ENCODE measurements at regions not wholly inside any gene's neighbourhood (a gene's known extent, or its start where the extent isn't known, plus 50 kb on each side); places are given as distances from the start of the nearest gene placed in this dataset.

DNA sequence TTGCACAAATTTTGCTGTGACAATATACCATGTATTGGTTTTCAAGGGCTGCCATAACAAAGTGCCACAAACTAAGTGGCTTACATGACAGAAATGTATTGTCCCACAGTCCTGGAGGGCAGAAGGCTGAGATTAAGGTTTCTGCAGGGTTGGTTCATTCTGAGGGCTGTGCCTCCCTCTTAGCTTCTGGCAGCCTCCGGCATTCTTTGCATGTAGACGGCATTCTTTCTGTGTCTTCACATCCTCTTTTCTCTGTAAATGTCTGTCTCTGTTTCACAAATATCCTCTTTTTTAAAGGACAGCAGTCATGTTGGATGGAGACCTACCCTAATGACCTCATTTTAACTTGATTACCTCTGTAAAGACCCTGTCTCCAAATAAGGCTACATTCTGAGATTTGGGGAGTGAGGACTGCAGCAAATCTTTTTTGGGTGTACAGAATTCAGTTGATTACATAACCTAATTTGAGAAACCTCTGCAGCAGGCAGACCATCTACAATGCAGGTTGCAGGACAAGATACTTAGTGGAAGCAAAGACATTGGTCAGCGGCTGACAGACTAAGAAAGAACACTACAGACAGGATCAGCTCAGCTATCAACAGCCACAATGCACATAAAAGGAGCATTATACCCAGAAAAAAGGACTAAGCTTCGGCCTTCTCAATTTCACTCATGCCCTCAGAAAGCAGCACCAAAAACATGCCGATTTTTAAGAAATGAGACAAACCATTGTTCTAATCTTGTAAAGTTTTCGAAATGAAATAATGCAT lies 84.6 kb upstream of the FAM3C start:
- intact Hi-C loops (cut with micrococcal nuclease) = no loop called here
- no peak for ATAC-seq
- DNase-seq = no peak

DNA sequence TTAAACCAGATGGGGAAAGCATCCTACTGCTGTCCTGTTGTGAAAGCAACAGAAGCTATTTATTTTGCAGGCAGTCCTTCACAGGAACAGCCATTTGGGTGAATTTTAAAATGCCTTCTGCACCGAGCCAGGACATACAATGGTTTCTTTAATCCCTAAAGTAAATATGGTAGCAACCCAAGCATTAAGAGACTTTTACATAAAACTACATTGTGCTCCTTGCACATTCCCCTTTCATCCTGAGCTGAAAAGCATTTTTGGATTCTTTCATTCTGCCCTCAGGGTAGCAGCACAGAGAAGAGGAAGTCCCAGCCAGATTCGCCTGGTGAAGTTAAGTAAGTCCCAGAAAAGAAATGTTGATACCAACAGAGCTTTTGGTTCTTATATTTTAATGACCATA lies 84.0 kb upstream of the FAM3C start:
- intact Hi-C loops (cut with micrococcal nuclease) = no loop called here
- DNase-seq (no peak), ATAC-seq (no peak)

DNA sequence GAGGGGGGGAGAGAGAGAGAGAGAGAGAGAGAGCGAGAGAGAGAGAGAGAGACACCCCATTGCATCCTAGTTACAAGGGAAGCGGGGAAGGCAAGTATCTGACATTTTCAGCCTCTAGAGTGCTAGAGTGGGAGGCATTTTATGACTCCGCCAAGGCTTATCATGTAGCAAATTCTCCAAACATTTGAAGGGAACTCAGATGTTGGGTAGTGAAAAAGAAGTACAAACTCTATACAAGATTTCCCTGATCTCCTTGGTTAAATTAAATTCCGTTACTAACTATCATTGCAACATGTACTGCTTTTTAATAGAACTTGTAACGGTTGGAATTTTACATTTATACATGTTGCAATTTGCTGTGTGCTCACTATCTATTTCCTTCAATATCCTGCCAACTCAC lies 83.4 kb upstream of the FAM3C start:
- ATAC-seq (no peak), DNase-seq (no peak)
- intact Hi-C loops (cut with micrococcal nuclease) = no loop called here

DNA sequence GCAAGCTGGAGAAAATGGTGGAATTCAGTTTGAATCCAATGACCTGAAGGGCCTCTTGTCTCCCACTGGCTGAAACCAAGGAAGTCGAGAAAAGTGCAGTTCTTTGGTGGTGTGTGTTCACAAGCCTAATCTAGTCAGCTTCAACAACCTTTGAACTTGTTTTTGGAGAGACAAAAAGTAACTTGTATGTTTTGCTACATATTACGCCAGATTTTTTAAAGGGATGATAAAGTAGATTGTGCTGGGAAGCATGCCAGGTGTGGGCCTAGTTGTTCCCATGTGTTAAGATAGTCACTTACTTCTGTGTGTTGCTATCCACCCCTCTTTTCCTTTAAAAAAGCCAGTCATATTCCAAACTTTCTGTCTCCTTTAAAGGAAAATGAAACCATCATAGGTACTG lies 79.7 kb upstream of the FAM3C start:
- ATAC-seq (peak; percentile 38), DNase-seq (peak; percentile 41)
- intact Hi-C loops (cut with micrococcal nuclease) = no loop called here

DNA sequence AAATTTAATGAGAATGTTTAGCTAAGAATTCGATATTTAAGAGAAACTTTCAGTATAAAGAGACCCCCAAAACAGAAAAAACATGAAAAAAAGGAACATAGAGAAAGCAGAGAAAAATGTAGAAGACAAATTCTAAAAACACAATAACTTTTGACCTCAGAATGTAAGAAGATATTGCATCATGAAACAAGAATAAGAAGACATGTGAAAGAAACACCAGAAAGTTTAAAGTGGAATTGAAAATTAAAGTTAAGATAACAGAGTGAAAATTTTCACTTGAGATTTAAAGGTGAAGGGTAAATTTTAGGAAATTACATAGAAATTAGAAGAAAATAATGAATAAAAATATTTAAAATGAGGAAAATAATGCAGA lies 78.2 kb upstream of the FAM3C start:
- intact Hi-C loops (cut with micrococcal nuclease) = no loop called here
- DNase-seq (no peak), ATAC-seq (no peak)

DNA sequence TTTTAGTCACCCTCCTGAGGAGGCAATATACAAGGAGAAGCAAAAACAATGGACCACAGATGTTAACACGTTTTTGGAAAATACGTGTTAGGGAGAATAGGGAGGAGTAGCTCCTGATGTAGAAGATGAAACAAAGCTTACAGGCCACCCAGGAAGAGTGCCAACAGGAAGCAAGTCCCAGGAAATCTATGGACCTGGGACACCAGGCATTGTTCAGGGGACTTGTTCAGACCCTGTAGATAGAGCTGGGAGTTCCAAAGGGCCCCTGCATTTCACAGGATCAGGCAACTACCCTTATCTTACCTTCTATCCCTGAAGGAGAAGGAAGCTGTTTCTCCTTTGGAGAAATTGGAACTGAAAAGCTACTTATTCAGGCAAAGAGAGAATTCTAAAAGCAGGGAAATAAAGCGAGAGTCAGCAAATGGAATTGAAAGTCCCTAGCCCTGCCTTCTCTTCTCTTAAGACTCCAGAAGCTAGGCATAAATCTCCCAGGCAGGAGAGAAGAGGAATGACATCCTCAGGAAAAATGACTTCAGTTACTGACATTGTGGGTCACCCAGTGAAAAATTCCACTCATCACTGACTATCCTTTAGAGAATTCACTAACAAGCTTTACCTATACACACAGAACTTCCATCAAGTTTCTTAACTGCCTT lies 77.7 kb upstream of the FAM3C start:
- no peak for ATAC-seq
- intact Hi-C loops (cut with micrococcal nuclease) = no loop called here
- DNase-seq = no peak

DNA sequence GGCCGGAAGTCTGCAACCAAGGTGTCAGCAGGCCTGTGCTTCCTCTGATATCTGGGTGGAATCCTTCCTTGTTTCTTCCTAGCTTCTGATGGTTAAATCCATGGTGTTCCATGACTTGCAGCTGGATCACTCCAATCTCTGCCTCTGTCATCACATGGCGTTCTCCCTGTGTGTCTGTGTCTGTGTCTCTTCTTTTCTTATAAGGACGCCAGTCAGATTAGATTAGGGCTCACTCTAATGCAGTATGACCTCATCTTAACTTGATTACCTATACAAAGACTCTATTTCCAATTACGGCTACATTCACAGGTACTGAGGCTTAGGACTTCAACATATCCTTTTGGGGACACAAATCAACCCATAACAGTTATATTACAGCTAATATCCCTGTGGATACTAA lies 70.3 kb upstream of the FAM3C start:
- no peak for ATAC-seq
- no peak for DNase-seq
- intact Hi-C loops (cut with micrococcal nuclease) = no loop called here

DNA sequence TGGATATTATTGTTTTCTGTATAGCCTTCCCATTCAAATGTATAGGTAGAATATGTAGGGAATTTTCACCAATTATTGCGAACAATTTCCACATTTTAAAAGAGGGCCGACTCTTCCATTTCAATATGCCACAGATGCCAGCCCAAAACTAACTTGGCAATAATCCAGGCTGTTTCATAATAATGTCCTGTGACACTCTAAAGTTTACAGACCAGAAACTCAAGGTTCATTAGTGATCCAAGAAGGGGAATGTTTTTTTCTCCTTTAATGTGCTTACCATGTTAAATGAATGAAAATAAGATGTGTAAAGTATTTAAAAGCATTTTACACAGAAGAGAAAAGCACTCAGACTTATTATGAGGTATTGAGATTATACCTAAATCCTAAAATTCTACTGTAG lies 63.0 kb upstream of the FAM3C start:
- DNase-seq (no peak), ATAC-seq (no peak)
- intact Hi-C loops (cut with micrococcal nuclease) = no loop called here

DNA sequence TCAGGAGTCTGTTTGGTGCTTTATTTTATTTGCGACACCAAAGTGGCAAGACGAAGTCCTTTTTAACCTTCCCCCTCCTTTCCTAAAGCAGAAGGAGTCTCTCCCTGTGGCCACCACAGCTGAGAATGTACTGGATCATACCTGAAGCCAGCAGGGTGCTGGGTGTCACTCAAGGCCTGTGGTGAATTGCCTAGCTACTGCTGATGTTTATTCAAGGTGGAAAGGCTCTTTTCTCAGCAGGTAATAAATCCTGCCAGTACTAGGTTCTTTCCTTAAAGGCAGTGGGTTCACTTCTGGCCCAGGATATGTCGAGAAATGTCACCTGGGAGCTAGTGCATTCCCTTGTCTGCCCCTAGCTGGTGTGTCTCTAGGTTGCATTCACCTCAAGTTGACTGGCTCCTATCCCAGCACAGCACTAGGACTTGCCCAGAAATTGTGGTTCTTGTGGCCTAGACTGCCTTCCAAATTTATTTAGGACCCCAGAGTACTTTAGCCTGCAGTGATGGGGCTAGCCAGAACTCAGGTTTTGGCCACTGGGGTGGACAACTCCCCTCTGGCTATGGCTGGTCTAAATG lies 60.8 kb upstream of the FAM3C start:
- ATAC-seq (no peak), DNase-seq (no peak)
- intact Hi-C loops (cut with micrococcal nuclease) = no loop called here

DNA sequence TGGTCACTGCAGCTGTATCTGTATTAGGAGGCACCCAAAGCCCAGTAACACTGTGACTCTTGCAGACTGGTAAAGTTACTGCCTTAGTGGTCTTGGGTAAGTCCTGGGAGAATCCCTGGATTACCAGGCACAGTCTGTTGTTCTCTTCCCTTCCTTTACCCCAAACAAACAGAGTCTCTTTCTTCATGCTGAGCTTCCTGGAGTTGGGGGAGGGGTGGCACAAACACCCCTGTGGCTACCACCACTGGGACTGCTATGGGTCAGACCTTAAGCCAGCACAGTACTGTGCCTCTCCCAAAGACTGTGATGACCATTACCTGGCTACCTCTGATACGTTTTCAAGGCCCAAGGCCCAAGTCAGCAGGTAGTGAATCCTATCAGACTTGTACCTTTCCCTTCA lies 59.9 kb upstream of the FAM3C start:
- ATAC-seq (no peak), DNase-seq (no peak)
- intact Hi-C loops (cut with micrococcal nuclease) = no loop called here

DNA sequence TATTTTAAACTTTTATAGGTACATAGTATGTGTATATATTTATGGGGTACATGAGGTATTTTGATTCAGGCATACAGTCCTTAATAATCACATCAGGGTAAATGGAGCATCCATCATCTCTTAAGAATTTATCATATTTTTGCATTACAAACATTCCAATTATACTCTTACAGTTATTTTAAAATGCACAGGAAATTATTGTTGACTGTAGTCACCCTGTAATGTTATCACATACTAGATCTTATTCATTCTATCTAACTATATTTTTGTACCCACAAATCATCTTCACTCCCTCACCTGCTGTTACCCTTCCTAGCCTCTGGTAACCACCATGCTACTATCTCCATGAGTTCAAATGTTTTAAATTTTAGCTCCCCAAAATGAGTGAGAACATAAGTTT lies 56.3 kb upstream of the FAM3C start:
- intact Hi-C loops (cut with micrococcal nuclease) = no loop called here
- ATAC-seq (no peak), DNase-seq (no peak)

DNA sequence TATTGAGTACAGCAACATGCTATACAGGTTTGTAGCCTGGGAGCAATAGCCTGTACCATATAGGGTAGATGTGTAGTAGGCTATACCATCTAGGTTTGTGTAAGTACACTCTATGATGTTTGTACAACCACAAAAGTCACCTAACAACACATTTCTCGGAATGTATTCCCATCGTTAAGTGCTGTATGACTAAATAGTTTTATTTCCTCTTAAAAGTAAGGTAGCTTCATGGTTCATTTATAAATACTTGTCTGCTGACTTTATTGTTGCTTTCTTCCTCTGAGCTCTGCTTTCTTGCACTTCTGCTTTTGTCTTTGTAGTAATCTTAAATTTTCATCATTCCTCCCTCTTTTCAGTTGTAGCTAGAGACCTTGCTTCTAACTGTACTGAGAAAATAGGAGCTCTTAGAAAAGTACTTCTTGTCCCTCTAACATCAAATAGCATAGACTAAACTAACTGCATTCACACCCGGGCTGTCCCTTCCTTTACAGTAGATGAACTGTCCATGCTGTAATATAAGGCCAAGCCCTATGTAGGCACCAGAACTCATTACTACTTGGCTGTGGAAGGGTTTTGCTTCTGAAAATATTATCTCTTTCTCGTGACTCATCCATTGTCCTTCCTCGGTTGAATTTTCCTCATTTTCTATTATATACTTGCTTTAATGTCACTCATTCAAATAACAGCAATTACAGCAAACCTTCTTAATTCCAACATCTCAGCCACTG lies 55.4 kb upstream of the FAM3C start:
- ATAC-seq (no peak), DNase-seq (no peak)
- intact Hi-C loops (cut with micrococcal nuclease) = no loop called here

DNA sequence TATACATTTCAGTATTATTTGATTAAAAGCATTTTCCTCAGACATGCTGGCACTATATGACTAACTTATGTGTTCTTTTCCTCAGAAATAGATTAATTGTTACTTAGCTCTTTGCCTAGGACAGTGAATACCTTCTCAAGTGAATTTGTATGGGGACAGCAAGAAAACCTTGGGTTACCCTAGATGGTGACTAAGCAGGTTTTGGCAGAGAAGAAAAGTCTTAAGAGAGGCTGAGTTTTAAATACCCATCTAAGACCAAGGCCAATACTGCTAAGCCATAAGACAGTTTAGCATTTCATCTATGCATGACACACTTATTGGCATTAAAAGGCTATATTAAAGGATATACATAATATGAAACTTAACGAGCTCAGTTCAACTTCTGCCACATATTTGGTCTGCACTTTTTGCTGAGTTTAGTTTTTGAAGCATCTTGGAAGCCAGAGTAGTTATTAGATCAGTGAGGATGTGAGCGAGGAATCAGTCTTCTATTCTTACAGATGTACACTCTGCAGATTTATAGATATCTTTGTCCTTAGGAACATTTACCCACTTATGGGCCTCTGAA lies 54.6 kb upstream of the FAM3C start:
- intact Hi-C loops (cut with micrococcal nuclease) = no loop called here
- DNase-seq = no peak
- ATAC-seq = no peak

DNA sequence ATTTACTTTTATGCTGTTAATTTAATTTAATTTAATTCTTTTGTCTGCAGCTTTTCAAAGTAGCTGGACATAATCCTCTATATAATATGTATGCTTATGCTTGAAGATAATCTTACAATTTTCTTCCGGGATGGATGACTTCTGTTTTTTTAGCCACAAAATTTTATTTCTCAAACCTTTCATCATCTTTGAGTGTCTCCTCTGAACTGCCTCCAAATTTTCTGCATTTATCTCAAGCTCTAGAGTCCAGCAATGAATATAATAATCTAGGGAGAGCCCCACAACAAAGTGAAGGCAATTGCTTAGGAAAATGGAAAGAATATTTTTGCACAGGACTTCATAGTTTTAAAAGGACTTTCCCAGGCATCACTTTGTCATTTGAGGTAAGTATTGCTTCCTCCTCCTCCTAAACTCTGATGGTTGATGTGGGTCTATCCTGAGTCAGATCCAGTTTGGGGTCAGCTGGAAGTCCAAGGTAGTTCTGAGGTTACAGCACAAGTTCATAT lies 53.7 kb upstream of the FAM3C start:
- ATAC-seq = no peak
- DNase-seq = no peak
- intact Hi-C loops (cut with micrococcal nuclease) = no loop called here

DNA sequence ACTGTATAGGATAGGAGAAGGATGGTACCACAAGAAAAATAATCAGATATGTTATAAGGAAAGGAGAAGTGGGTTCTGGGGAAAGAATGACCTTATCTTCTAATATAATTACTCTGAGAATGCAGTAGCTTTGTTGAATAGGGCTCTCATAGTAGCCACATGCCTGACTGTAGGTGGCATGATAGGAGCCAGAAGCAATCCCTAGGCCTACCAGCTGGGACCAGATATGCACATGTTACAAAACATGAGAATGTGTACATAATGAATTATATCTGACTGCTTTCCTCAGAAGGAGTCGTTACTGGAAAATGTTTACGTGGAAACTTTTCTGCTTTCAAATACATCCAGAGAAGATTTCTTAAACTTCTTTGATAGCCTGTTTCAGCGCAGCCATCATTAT lies 53.2 kb upstream of the FAM3C start:
- DNase-seq = no peak
- no peak for ATAC-seq
- intact Hi-C loops (cut with micrococcal nuclease) = no loop called here

DNA sequence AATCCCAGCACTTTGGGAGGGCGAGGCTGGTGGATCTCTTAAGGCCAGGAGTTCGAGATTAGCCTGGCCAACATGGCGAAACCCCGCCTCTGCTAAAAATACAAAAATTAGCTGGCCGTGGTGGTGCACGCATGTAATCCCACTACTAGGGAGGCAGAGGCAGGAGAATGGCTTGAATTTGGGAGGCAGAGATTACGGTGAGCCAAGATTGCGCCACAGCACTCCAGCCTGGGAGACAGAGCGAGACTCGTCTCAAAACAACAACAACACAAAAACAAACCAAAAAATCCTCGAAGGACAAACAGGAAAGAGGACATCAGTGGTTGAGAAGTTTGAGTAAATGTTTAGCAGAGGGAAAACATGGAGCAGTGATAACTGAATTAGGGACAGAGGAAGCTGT lies 52.3 kb upstream of the FAM3C start:
- DNase-seq (no peak), ATAC-seq (no peak)
- intact Hi-C loops (cut with micrococcal nuclease) = no loop called here

DNA sequence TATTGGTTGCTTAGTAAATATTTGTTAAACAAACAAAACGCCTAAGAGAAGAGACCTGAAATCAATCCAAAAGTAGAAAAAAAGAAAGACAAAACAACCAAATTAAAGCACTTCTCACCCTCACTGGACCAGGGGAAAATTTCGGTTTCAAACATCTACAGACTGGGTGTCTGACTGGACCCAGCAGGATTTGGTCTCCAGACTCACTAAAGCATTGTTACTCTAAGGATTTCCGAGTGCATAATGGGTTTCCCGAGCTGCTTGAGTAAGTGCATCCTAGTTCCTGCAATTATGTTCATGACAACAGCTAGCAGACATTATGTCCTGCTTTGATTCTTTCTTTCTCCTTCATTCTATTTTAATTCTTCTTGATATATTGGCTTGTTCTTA lies 51.8 kb upstream of the FAM3C start:
- ATAC-seq (peak; percentile 70), DNase-seq (no peak)
- intact Hi-C loops (cut with micrococcal nuclease) = no loop called here

DNA sequence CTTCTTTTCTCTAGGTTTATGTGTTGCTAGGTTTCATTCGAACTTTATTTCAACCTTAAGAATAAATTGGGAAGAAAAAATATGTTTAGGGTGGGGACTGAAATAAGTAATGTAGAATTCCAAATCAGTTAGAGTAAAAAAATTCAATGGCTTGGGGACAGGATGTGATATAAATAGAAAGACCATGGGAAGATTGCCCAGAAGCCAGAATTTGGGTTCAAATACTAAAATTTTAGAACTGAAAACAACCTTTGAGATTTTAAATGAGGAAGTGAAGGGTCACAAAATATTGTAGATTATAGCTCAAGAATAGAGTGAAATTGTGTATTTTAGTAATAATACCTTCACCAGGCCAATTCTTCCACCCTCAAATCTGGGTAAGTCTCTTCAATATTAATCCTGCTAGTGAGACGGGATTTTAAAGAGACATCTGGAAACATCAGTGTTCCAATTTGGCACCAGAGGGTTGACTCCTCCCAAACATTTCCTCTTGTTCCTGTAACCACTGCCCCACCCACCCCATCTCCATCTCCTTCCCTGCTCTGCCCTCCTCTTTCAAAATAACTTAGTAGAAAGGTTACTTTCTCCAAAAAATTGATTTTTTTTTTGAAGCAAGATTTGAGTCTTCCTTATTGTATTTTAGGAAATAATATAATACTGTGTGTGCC lies 51.3 kb upstream of the FAM3C start:
- intact Hi-C loops (cut with micrococcal nuclease) = no loop called here
- peak; percentile 98 for ATAC-seq
- peak; percentile 40 for DNase-seq

DNA sequence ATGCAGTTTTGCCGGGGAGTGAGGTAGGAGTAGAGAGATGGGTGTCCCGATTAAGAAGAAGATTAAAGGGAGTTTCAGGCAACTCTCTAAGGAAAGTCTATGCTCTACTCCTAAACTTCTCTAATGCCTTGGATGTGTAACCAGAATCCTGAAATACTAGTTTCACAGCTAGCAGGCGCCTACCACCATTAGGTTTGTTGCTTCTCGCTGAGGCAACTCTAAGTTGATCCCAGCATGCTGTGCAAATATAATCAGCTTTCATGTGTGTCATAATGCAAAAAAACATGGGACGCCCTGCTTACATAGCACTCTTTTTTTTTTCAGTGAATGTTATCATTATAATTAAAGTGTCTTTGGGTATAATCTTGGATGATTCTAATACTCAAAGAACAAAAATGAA lies 50.4 kb upstream of the FAM3C start:
- intact Hi-C loops (cut with micrococcal nuclease) = no loop called here
- DNase-seq (no peak), ATAC-seq (no peak)

Measured in left ventricle myocardium superior (tissue), 1 donor.